GM19397 (cell line): ENCODE measurements at regions not wholly inside any gene's neighbourhood (a gene's known extent, or its start where the extent isn't known, plus 50 kb on each side); places are given as distances from the start of the nearest gene placed in this dataset.

ENCODE experiments used
- ATAC-seq: cut with Tn5 transposase; IDR thresholded peaks from one replicate; pipeline ENCODE4 v1.9.1; 2021; ENCODE audit warnings: mild to moderate bottlenecking, moderate library complexity; ENCODE audit not compliant: unreplicated experiment

GRCh38 chr6:76703285-76703684, 630.8 kb upstream of the IMPG1 start:
- no peak for ATAC-seq

- no peak for ATAC-seq
These were observed 629.7 kb upstream of the IMPG1 start for GRCh38 chr6:76702187-76702586.

GRCh38 chr6:76701610-76702009, 629.1 kb upstream of the IMPG1 start:
- no peak for ATAC-seq

- no peak for ATAC-seq
These were observed 625.1 kb upstream of the IMPG1 start for GRCh38 chr6:76697585-76697984.

GRCh38 chr6:76694795-76695194, 622.3 kb upstream of the IMPG1 start:
- no peak for ATAC-seq

GRCh38 chr6:76684875-76685274, 612.4 kb upstream of the IMPG1 start:
- ATAC-seq = no peak

- no peak for ATAC-seq
These were observed 611.5 kb upstream of the IMPG1 start for GRCh38 chr6:76683985-76684384.

GRCh38 chr6:76682842-76683241, 610.4 kb upstream of the IMPG1 start:
- no peak for ATAC-seq

GRCh38 chr6:76681781-76682180, 609.3 kb upstream of the IMPG1 start:
- no peak for ATAC-seq

- no peak for ATAC-seq
These were observed 604.6 kb upstream of the IMPG1 start for GRCh38 chr6:76677017-76677416.

GRCh38 chr6:76671751-76672150, 599.3 kb upstream of the IMPG1 start:
- ATAC-seq = no peak

GRCh38 chr6:76644231-76644630, 571.8 kb upstream of the IMPG1 start:
- ATAC-seq = no peak

- ATAC-seq = no peak
These were observed 567.5 kb upstream of the IMPG1 start for GRCh38 chr6:76639941-76640340.

- no peak for ATAC-seq
These were observed 562.2 kb upstream of the IMPG1 start for GRCh38 chr6:76634695-76635094.

GRCh38 chr6:76633259-76633658, 560.8 kb upstream of the IMPG1 start:
- no peak for ATAC-seq

- no peak for ATAC-seq
These were observed 559.2 kb upstream of the IMPG1 start for GRCh38 chr6:76631622-76632021.

- ATAC-seq = no peak
These were observed 542.9 kb upstream of the IMPG1 start for GRCh38 chr6:76615395-76615794.

- ATAC-seq = no peak
These were observed 540.5 kb upstream of the IMPG1 start for GRCh38 chr6:76612954-76613353.

GRCh38 chr6:76609160-76609559, 536.7 kb upstream of the IMPG1 start:
- no peak for ATAC-seq

GRCh38 chr6:76594109-76594508, 521.6 kb upstream of the IMPG1 start:
- ATAC-seq = no peak

- ATAC-seq = no peak
These were observed 521.2 kb upstream of the IMPG1 start for GRCh38 chr6:76593668-76594067.

- ATAC-seq = no peak
These were observed 520.1 kb upstream of the IMPG1 start for GRCh38 chr6:76592566-76592965.

GRCh38 chr6:76587271-76587670, 514.8 kb upstream of the IMPG1 start:
- ATAC-seq = no peak

GRCh38 chr6:76584121-76584520, 511.7 kb upstream of the IMPG1 start:
- ATAC-seq = no peak
